ENCODE measurements at regions not wholly inside any gene's neighbourhood (a gene's known extent, or its start where the extent isn't known, plus 50 kb on each side); places are given as distances from the start of the nearest gene placed in this dataset.

DNA sequence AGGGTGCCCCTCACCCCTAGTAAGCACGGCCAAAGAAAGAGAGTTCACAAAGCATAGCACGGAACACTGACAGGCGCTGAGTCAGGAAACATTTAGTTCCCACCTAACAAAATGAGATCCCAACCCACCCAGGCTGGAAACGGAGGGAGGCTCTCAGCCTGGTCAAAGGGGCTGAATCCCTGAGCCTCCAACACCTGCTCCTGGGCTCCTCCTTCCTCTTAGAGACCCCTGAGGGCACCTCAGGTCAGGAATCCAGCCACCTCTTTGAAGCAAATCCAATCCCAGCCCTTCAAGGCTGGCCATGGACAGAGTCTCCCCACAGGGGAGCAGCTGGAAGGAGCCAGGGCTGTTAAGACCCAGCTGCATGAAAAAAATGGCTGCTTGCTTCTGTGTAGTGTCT is 154.4 kb upstream of the HES1 start:
- DNase-seq = no peak

DNA sequence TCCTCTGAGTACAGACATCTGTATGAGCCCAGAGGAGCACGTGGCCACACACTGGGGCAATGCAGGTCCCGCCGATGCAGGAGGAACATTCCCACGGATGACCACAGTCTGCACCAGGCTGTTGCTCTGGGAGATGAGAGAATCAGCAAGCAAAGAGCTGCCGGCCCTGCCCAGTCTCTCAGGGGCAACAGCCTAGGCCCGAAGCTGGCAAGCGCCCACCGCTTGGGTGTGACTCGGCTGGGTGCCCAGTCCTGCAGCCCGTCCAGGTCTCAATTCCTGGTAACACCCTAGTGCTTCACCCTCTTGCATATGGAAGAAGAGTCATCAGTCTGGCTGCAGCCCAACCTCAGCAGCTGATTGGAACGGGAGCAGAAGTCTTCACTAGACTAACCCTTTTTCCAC is 153.7 kb upstream of the HES1 start:
- DNase-seq = peak in 38 of 56 donors; percentile 4 to 75 (median 50)

DNA sequence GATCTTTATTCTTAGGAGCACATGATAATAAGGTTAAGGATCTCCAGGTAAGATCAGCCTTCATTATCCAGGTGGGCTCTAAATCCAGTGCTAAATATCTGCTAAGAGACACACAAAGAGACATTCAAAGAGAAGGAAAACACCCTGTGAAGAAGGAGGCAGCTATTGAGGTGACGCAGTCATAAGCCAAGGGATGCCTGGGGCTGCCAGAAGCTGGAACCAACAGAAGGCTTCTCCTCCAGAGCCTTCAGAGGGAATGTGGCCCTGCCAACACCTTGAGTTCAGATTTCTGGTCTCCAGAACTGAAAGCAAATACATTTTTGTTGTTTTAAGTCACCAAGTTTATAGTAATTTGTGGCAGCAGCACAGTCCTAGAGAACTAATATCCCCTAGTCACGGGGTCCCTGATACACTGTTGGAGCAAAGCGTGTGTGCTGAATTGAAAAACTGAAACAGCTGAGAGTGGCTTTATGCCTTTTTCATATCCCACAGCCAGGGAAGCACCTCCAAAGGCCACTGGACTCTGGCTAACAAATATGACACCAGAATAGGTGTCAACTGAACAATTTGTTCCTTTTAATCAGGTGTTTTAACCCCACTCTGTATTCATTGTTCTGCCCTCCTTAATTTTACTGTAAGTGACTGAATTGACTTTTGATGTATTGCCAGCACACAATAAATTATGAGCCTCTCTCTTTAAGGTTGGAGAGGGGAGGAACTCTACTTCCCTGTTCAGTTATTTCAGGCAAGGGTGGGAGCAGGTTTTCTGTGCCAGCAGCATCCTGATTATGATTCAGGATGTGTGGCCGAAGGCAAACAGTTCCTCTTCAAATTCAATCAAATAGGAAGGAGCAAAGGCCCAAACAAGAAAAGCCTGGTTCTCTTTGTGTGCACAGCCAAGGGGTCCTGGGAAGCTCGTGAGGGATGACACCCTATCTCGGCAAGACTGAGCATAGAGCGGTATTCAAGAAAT is 151.8 kb upstream of the HES1 start:
- peak in 1 of 56 donors; percentile 9 for DNase-seq

DNA sequence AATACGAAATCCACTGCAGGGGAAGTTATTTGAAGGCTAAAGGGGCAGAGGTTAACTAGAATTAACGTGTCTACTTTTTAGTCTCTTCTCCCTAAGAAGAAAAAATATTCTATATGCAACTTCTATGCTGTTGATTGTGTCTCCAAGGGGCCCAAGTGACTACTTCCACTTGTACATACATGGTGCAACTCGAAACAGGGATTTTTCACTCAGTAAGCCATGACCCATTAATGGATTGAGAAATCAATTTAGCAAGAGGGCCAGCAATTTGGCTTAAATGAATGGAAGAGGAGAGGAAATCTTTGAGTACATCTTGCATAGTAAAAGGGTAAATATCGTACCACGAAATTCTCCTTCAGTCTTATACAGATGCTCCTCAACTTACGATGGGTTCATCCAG is 151.1 kb upstream of the HES1 start:
- DNase-seq = no peak

DNA sequence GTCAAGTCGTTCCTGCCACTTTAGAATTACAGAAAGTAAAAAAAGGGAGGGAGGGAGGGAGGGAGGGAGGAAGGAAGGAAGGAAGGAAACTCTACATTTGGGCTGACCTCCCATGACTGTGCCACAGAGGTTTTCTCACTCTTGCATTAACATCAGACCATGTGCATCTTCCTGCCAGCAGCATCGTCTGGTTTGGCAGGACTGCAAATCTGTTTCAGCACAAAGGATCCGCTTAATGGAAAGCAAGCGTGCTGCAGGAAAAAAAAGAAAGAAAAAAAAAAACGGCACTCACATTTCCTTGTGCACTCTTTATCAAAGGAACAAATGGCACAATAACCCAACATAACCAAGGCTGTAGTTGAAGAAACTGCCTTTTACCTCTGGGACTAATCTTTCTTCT is 148.8 kb upstream of the HES1 start:
- no peak for DNase-seq

DNA sequence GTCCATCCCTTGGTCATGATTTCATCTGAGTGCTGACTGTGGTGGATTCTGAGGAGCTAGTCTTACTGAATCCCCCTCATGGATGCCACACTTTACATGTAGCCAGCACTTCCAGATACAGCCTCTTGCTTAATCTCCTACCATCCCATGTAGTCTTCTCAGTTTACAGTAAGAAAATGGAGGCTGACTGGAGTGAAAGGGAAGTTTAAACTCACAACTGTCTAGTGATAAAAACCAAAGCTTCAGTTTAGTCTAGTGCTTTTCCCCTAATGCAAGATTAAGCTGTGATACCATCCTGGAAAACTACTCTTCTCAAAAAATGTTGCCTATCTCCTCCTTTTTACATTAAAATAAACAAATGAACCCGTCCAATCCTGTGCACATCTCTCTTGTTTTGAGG is 146.8 kb upstream of the HES1 start:
- DNase-seq = no peak

DNA sequence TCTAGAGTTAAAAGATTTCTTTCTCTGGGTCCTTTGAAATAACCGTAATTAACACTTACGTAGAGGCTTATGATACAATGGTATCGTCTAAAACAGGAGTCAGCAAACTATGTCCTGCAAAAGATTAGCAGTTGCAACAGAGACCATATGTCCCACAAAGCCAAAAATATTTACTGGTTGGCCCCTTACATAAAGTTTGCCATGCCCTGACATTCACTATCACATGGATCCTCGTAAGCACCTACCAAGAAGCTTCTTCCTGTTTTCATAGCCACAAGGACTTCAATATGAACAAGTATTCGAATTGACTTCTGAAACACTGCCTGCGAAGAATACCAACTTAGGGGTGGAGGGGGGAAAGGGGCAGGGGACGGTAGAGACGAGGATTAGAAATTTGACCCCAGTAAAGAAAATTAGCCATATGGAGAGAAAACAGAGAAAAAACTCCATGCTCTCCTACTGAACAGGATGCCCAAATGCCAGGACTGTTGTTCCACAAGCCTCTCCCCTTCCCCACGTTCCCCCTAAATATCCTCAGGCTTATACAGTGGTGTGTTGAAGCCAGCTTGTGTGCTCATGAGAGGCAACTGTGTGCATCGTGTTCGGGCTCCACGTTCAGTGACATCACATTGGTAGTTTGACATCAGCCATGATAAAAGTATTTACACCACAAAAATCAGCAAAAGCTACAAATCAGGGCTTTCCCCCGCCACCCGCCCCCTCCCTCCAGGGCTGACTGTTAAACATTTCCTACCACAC is 144.1 kb upstream of the HES1 start:
- DNase-seq = no peak

DNA sequence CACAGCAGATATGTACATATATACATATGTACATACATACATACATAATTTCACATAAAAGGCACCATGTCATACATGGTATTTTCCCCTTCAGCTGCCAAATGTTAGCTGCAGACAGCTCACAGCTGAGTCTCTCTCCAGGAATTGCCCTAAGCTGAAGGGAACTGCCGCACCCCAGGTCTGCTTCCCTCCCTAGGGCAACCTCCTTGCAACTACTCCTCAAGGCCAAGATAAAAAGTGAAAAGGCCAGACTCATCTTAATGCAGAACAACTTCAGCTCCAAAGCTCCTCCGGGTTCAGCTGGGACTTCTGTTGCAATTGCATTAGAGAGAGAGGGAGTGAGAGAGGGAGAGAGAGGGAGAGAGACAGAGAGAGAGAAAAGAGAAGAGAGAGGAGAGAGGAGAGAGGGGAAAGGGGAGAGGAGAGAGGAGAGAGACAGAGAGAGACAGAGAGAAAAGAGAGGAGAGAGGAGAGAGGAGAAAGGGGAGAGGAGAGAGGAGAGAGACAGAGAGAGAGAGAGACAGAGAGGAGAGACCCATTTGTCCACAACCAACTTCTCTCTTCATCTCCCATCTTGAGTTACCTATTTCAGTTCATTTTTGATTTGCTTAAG is 143.4 kb upstream of the HES1 start:
- DNase-seq = no peak

DNA sequence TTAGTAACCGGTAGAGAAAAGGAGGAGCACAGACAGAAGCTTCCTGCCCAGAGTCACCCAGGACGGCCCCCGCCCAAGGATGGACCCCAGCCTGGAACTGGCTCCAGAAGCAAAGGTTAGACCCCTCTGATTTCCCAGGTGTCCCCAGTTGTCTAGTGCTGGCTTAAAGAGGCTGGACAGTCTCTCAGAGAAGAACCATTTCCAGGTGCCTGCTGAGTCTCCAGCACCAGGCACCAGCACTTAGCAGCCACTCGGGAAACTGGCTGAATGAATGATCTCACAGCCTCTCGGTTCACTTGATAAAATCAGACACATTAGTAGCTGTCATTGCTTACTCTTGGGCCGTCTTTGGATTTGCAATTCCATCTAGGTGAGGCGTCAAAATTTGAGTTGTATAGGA is 139.7 kb upstream of the HES1 start:
- no peak for DNase-seq

DNA sequence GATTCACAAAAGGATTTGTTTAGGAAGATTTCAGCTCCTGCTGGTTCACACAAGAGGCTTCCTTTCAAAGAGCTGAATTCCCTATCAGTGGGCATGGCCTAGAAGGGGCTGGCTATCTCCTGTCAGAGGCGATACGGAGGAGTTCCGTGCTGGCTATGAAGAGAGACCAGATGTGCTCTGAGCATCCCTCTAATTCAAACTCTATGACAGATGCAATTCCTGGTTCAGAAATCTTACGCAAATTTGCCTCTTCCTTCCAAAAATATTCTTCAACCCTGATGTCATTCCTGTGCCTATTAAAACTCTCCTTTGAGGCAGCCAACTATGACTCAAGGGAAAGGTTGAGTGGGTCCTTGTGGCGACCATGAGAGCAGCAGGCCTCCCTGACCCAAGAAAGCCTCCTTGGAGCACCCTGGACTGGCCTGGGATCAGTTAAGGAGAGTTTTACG is 139.3 kb upstream of the HES1 start:
- no peak for DNase-seq

DNA sequence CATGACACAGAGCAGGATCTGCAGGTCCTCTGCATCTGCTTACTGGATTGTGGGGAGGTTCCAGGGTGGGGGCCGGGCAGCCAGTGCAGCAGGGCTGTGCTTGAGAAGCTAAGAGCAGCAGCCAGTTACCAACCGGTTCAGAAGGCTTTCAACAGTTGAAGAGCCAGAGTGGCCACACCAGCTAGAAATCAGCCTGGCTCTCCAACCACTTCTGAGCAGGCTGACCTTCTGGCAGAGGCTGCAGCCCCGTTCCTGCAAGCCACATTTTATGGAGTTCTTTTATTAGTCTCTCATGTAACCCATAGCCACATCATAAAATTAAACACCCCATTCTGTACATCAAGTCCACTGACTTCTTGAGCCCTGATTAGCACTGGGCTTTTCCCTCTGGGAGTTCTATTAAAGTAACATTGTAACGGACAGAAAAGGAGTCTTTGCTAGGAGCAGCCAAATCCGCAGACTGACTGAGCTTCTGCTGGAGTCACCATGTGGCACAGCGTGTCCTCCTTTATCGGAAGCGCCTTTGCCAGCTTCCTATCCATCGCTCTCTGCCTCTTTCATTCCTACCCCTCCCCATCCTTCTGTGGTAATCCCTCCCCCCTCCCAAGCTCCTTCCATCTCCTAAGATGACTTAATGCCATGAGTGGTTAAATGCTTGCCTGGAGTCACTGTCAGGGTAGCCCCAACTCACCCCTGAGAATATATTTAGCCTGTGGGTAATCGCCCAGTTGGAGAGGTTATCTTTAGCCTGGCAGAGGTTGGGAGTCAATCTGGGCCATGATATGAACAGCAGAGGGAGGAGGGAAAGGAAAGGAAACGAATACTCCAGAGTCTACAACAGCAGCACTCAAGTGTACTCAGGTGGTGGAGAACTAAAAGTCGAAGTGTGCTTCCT is 138.5 kb upstream of the HES1 start:
- no peak for DNase-seq

DNA sequence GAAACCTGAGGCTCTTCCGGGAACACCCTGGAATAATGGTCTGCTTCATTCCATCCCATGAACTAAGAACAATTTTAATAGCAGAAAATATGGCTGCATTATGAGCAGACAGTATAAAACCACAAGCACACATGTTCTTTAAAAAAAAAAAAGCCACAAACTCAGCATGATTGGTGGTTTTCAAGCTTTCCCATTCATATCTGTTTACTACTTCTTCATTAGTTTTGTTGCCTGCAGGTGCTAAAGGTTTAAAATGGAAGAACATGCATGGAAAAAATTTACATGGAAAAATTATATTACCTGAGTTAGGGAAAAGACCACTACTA is 137.9 kb upstream of the HES1 start:
- DNase-seq = no peak

DNA sequence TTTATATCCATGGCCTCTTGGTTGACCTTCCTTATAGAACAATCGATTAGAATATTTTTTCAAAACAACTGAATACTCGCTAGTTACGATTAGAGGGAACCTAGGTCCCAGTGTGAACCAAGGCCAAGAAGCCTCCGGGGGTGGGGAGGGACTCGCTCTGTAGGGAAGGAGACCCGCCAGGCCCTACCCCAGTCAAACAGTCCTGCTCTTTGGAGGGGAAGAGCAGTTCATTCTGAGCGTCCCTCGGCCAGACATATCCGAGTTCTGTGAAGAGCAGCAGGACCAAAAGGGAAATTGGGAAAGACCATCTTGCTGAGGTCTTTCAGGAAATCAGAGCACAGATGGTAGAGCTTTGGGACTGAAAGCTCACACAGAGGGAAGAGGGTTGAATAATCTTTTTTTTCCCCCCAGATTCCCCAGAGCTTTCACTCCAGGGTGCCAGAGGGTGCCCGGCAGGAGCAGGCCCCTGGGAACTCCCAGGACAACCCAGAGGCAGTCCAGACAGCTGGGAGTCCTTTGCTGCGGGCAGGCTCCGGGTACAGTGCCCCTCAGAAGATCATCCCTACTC is 137.2 kb upstream of the HES1 start:
- DNase-seq = no peak

DNA sequence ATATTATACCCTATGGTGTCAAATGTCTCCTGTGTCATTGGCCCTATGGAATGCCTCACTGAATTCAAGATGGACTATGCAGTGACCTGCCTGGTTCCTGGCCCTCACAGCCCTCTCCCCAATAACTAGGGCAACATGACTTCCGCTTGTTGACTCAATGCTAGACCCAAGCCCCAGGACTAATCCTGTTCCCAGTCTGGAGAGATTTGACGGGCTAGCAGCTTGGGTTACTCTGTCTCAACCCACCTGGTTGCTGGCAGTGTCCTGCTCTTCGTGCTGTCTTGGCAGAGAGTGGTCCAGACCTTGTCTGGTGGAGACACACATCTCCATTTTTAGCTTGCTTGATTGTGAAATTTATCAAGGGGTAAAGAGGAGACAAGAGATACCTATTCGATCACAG is 135.8 kb upstream of the HES1 start:
- DNase-seq = no peak

DNA sequence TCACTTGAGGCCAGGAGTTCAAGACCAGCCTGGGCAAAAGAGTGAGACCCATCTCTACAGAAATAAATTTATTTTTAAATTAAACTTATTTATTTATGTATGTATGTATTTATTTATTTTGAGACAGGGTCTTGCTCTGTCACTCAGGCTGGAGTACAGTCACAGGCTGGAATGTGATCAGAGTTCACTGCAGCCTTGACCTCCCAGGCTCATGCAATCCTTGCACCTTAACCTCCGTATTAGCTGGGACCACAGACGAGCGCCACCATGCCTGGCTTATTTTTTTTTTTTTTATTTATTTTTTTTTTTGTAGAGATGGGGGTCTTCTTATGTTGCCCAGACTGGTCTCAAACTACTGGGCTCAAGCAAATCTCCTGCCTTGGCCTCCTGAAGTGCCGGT is 135.2 kb upstream of the HES1 start:
- no peak for DNase-seq

DNA sequence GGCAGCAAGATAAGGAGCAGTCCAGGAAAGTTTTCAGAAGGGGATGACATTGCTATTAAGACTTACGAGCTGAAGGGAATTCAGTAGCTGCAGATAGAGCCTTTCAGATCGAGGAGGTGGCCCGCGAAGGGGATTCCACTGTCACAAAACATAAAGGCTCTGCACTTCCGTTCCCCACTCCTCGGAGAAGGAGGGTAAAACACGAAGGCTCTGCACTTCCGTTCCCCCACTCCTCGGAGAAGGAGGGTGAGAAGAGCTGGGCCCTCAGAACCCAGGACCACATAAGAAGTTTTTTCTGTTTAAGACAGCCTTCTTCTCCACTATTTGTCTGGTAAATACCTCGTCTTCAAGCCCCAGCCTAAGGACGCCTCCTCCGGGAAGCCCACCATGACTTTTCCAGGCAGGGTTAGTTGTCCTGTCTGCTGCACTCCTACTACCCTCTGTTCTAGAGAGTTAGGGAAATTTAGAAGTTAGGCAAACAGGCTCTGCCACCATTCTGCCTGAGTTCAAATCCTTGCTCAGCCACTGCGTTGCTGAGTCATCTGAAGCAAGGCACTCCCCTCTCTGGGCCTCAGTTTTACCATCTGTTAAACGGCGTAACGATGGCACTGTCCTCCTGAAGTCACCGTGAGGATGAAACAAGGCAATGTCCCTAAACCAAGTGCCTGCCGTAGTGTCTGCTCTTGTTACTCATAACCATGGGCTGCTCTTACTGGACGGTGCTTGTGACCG is 134.1 kb upstream of the HES1 start:
- DNase-seq = no peak

DNA sequence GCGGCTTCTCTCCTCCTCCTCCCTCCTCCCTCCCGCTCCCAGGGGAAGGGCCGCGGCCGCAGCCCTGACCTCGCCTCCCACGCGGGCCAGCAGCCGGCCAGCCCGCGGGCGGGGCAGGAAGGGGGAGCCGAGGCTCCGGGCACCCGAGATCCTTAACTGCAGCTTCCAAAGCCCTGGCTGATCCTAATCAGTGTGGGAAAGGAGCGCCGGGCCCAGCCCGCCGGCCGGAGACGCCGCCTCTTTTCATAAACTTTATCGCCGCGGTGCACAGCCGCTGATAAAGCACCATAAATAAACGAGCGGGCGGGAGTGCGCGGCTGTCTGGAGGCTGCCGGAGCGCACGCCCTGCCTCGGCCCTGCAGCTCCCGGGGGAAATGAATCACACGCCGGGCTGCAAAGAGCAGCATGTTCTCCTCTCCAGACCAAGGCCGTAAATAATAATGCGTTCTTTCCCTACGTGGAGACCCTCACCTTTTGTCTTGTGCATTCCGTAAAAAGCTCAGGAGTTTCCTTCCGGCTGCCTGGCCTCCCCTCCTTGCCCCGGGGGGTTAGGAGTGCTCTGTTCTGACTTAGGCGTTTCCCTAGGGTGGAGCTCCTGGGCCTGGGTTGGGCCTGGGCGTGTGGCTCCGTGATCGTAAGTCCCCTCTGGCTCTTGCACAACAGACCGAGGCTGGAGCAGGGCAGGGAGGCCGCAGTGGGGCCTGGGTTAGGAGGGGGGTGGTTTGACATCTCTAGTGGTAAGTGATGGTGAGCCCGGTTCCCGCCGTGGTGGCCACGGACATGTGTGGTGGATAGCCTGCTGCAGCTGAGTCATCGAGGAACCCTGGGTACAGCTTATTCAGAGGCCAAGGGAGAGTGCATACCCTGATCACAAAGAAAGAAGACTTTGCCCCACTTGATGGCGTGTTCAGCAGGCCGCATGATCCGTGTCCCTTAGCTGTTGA is 132.6 kb upstream of the HES1 start:
- peak in 24 of 56 donors; percentile 2 to 61 (median 22) for DNase-seq

DNA sequence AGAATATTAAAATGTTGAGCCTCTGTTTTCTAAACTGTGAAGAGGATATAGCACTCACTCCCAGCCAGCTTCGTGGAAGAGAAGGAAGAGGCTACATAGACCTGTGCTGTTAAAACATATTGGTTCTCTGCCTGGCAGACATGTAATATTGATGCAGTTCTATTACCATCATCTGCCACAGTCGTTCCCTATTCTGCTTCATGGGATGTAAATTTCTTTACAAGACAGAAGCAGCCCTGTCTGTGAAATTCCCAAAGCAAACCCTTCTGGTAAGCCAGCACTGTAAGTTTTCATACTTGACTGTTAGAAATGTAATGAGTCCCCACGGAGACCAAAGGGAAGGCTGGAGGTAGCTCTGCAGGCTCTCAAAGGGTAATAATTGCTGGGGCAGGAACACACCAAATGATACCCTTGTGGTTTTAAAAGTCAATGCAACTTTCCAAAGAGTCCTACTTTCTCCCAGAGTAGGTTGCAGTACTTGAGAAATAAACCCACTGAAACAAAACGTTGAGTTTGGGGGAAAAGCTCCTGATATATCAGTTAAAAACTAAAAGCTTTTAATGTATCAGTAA is 129.9 kb upstream of the HES1 start:
- DNase-seq = no peak

All from amygdala (tissue), 56 donors.